GM18868 (cell line): ENCODE measurements at regions not wholly inside any gene's neighbourhood (a gene's known extent, or its start where the extent isn't known, plus 50 kb on each side); places are given as distances from the start of the nearest gene placed in this dataset.

Experiments
- ATAC-seq: cut with Tn5 transposase; IDR thresholded peaks from one replicate; pipeline ENCODE4 v1.9.1; 2021; ENCODE audit warnings: mild to moderate bottlenecking, moderate library complexity; ENCODE audit not compliant: unreplicated experiment

DNA sequence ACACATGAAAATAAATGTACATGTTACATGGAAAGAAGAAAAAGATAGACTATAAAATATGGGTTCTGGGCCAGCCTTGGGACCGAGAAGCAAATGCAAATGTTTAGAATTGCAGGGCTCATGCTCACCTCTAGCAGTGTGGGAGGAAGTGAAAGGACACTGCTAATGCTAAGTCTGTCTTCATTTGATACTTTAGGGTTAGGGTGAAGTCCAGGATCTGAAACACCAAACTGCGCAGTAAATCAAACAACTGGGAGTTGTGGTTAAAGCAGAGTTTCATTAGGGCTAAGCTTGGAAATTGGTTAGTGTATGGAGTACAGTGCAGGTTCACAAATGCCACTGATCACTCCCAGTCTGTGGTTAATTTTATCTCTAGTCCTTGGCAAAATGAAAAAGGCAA is 73.2 kb upstream of the PDK4 start:
- ATAC-seq = peak; percentile 95

DNA sequence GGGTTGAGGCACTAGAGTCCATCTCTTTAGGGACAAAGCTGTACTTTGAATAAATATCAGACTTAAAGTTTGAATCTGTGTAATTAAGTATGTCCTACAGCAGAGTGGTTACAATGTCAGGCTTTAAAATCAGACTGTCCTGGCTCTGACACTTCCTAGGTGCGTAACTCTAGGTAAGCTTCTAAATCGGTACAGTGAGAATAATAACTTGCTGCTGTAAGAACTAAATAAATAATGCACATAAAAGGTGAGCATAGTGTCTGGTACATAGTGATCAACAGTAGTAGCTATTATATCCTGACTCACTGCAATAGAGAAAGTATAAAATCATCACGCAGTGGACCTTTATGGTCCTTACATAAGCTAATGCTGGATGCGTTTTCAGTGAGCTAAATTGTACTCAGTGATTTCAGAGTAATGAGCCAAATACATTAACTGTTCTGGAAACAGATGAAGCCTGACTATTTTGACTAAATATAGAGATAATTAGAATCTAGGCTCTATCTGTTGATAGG is 72.2 kb upstream of the PDK4 start:
- no peak for ATAC-seq

DNA sequence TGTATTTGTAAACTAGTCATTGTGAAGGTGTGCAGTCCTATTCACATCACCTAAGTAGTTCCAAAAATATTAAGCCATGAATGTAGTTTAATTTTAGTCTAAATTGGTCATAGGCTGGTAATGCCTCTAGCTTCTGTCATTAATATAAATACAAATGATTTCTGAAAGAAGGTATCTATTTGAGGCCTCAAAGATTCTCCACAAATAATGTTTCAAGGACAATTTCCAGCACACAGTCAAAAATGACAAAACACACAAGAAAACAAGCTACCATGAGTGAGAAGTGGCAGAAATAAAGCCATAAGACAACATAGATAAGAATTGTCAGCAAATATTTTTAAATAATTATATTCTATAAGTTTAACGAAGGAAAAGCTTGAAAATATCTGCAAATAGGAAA is 66.7 kb upstream of the PDK4 start:
- ATAC-seq = no peak

DNA sequence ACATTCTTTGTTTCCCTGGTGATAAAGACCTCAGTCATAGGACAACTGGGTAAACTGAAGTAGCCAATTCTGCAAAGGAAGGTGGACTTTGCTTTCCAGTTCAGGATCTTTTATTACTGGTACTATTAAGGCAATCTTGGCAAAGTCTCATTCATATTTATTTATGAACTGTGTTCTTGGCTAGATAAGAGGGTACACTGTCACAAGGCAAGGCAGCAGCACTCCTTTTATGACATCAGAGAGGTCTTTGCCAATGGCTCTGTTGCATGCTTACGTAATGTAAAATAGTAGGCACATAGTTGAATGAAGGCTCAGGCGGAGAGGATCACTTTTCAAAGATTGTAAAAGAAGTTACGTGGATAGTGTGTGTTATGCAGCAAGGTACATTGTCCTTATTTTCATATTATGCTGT is 63.7 kb upstream of the PDK4 start:
- ATAC-seq = no peak

DNA sequence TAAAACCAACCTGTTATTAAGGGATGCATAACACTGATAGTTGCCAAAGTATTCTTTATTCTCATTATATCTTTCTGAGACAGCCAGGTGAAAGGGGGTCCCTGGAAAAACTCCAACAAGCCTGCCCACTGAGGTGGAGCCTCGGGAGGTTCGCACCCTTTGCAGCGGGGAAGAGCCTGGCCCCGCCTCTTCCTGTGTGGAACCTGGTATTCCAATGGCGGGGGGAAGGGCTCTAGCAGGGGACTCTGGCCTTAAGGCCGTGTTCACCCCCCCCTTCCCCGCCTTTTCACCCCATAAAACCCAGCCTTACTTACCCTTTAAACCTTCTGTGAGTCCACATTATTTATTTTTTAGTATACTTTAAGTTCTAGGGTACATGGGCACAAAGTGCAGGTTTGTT is 62.4 kb upstream of the PDK4 start:
- no peak for ATAC-seq

DNA sequence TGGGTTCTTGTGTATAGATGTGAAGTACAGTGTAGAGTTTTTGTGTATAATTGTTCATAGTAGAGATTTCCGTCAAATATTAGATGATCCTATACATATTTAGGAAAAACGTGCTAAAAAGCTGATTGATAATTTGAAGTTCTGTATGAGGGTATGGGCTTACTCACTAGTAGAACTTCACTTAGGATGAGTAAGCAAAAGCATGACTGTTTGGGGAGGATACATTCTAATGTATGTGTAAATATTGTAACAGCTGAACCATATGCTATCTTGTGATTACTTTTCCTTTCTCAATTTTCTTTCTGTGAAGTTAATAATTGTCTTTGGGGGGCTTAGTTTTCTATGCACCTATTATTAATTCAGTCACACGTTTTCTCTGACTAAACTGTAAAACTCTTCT is 53.2 kb upstream of the PDK4 start:
- no peak for ATAC-seq

DNA sequence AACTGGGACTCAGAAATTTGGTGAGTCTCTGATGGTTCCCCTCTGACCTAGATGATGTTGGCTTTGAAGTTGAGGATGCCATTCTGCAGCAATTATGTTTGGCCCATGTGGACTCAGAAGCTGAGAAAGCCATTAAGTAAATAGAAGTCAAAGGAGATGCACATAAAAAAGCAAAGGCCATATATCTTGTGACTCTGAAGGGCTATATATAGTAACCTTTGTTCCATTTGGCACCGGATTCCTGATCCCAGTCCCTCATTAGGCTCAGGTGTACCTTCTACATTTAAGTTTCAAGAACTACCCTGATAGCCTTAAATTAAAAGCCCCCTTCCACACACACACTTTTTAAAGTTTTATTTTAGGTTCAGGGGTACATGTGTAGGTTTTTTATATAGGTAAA is 50.0 kb upstream of the PDK4 start:
- ATAC-seq = no peak
